ENCODE measurements at regions not wholly inside any gene's neighbourhood (a gene's known extent, or its start where the extent isn't known, plus 50 kb on each side); places are given as distances from the start of the nearest gene placed in this dataset.

DNA sequence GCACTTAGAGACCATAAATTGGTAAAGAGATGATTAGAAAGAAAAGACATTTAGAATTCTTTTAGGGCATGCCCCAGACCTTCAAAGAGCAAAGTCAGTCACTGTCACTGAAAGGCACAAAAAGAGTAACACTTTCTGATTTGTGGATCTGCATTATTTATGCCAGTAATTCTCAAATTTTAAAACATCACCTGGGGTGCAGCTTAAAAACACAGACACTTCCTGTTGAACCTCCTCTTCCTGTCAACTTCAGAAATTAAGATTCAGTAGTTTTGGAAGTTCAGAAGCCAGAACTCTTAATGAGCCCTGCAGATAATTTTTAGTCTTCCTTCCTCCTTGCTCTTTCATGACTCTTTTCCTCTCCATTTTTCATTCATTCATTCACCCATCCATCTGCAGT, 137.5 kb downstream of the NRN1 start:
- Histone ChIP-seq H2AFZ (ENCODE audit: low read depth, low read length, severe bottlenecking) (no peak overlapping the region), H3K4me3 (ENCODE audit: insufficient read depth, low read length, poor library complexity, severe bottlenecking) (no peak overlapping the region), H3F3A (ENCODE audit: insufficient read depth) (no peaks in the 10 kb centered on the region), H3K27me3 (ENCODE audit: low read length) (0 out of 2 replicates have a peak, but pooled peaks cover 2% of the 10 kb centered on the region), H3K9me3 (ENCODE audit: insufficient read depth, low read length) (peaks cover 16% of the 10 kb centered on the region), H3K9ac (ENCODE audit: low read length) (no peak overlapping the region), H3K36me3 (ENCODE audit: low read length) (no peaks in the 10 kb centered on the region), H3K27ac (ENCODE audit: low read depth, low read length) (no peak overlapping the region), H3K9me2 (replicated peaks; ENCODE audit: insufficient read depth, low read length) (no peaks in the 10 kb centered on the region), H4K20me1 (ENCODE audit: low read depth, low read length) (no peaks in the 10 kb centered on the region), H3K4me2 (ENCODE audit: low read depth, low read length, poor library complexity, severe bottlenecking) (no peak overlapping the region), H3K79me2 (ENCODE audit: insufficient read depth, low read length) (no peaks in the 10 kb centered on the region)
- no peak for TF ChIP-seq EZH2phosphoT487 (conservative IDR thresholded peaks at IDR 0.05; ENCODE audit: low read length)

DNA sequence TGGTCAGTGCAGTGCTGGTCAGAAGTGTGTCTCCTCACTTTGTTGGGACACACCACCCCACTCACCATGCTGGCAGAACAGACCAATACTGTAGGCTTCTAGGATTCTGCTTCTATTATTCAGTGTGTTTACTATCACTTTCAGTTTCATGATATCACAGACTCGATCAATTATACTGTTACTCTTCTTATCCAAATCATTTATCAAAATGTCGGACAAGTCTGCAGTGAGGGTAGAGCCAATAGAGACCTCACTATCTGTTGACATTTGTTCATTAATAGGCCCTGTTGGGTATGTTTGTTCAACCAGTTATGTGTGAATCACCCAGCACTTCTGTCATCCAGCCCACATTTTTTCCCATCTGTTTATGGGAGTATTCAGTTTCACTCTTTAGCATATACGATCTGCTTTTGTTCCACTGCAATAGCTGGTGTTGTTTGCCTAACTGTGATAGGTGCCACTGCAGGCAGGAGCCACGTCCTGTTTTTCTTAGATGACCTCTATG, 140.1 kb downstream of the NRN1 start:
- Histone ChIP-seq H3K27me3 (ENCODE audit: low read length) (peaks cover 2% of the 10 kb centered on the region; the same call in 1 of the 2 replicates), H3K36me3 (ENCODE audit: low read length) (no peaks in the 10 kb centered on the region), H3K9me3 (ENCODE audit: insufficient read depth, low read length) (peaks cover 15% of the 10 kb centered on the region), H3K27ac (ENCODE audit: low read depth, low read length) (no peak overlapping the region), H3K4me2 (ENCODE audit: low read depth, low read length, poor library complexity, severe bottlenecking) (no peak overlapping the region), H3K4me3 (ENCODE audit: insufficient read depth, low read length, poor library complexity, severe bottlenecking) (no peak overlapping the region), H2AFZ (ENCODE audit: low read depth, low read length, severe bottlenecking) (no peak overlapping the region), H3K9me2 (replicated peaks; ENCODE audit: insufficient read depth, low read length) (no peaks in the 10 kb centered on the region), H3K9ac (ENCODE audit: low read length) (no peak overlapping the region), H3K79me2 (ENCODE audit: insufficient read depth, low read length) (no peaks in the 10 kb centered on the region), H3F3A (ENCODE audit: insufficient read depth) (no peaks in the 10 kb centered on the region), H4K20me1 (ENCODE audit: low read depth, low read length) (no peaks in the 10 kb centered on the region)
- TF ChIP-seq, protein P1, sequence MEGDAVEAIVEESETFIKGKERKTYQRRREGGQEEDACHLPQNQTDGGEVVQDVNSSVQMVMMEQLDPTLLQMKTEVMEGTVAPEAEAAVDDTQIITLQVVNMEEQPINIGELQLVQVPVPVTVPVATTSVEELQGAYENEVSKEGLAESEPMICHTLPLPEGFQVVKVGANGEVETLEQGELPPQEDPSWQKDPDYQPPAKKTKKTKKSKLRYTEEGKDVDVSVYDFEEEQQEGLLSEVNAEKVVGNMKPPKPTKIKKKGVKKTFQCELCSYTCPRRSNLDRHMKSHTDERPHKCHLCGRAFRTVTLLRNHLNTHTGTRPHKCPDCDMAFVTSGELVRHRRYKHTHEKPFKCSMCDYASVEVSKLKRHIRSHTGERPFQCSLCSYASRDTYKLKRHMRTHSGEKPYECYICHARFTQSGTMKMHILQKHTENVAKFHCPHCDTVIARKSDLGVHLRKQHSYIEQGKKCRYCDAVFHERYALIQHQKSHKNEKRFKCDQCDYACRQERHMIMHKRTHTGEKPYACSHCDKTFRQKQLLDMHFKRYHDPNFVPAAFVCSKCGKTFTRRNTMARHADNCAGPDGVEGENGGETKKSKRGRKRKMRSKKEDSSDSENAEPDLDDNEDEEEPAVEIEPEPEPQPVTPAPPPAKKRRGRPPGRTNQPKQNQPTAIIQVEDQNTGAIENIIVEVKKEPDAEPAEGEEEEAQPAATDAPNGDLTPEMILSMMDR (IDR thresholded peaks at IDR 0.05; ENCODE audit: insufficient read depth, low read length, poor library complexity, severe bottlenecking): no peak
- no peak for TF ChIP-seq EZH2phosphoT487 (conservative IDR thresholded peaks at IDR 0.05; ENCODE audit: low read length)

DNA sequence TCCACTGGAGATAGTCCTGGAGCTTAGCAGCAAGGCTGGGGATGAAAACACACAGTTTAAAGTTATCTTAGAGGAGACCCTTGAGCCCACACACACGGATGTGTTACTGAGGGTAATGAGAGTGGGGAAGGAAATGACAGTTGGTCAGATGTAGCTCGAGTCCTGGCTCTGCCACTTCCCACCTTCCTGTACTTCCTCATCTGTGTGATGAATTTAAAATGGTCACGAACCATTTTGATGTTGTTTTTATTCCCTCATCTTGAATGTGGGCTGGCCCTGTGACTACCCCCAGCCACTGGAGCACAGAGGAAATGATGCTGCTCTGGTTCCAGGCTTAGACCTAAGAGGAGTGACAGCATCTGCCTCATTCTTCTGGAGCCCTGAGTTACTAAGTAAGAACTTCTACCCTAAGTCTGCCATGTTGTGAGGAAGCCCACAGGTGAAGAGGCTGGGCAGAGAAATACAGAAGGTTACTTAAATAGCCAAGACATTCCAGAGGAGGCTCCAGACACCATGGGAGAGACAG, 141.2 kb downstream of the NRN1 start:
- Histone ChIP-seq H2AFZ (ENCODE audit: low read depth, low read length, severe bottlenecking) (no peak overlapping the region), H3K9me3 (ENCODE audit: insufficient read depth, low read length) (peaks cover 5% of the 10 kb centered on the region; the same call in 1 of the 2 replicates), H3K36me3 (ENCODE audit: low read length) (no peaks in the 10 kb centered on the region), H3F3A (ENCODE audit: insufficient read depth) (no peaks in the 10 kb centered on the region), H3K9me2 (replicated peaks; ENCODE audit: insufficient read depth, low read length) (no peaks in the 10 kb centered on the region), H3K4me2 (ENCODE audit: low read depth, low read length, poor library complexity, severe bottlenecking) (no peak overlapping the region), H3K9ac (ENCODE audit: low read length) (no peak overlapping the region), H3K79me2 (ENCODE audit: insufficient read depth, low read length) (no peaks in the 10 kb centered on the region), H3K4me3 (ENCODE audit: insufficient read depth, low read length, poor library complexity, severe bottlenecking) (no peak overlapping the region), H3K27ac (ENCODE audit: low read depth, low read length) (no peak overlapping the region), H3K27me3 (ENCODE audit: low read length) (peaks cover 2% of the 10 kb centered on the region; the same call in 1 of the 2 replicates), H4K20me1 (ENCODE audit: low read depth, low read length) (no peaks in the 10 kb centered on the region)
- TF ChIP-seq, protein P1 (IDR thresholded peaks at IDR 0.05; ENCODE audit: insufficient read depth, low read length, poor library complexity, severe bottlenecking): no peak
- TF ChIP-seq EZH2phosphoT487 (conservative IDR thresholded peaks at IDR 0.05; ENCODE audit: low read length): no peak

DNA sequence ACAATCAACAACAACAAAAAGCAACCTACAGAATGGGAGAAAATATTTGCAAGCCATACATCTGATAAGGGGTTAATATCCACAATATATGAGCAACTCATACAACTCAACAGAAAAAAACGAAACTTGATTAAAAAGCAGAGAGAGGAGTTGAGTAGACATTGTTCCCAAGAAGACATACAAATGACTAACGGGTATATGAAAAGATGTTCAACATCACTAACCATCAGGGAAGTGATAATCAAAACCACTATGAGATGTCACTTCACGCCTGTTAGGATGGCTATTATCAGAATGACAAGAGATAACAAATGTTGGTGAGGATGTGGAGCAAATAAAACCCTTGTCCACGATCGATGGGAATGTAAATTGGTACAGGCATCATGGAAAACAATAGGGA, 145.9 kb downstream of the NRN1 start:
- no peak overlapping the region for H3K4me3 ChIP-seq (ENCODE audit: insufficient read depth, low read length, poor library complexity, severe bottlenecking)
- TF ChIP-seq EZH2phosphoT487 (conservative IDR thresholded peaks at IDR 0.05; ENCODE audit: low read length): no peak
- TF ChIP-seq, protein P1 (IDR thresholded peaks at IDR 0.05; ENCODE audit: insufficient read depth, low read length, poor library complexity, severe bottlenecking): no peak
- no peaks in the 10 kb centered on the region for H3K79me2 ChIP-seq (ENCODE audit: insufficient read depth, low read length)
- no peak overlapping the region for H2AFZ ChIP-seq (ENCODE audit: low read depth, low read length, severe bottlenecking)
- H3K27ac ChIP-seq (ENCODE audit: low read depth, low read length): no peak overlapping the region
- H3K36me3 ChIP-seq (ENCODE audit: low read length): no peaks in the 10 kb centered on the region
- H3F3A ChIP-seq (ENCODE audit: insufficient read depth): no peaks in the 10 kb centered on the region
- no peak overlapping the region for H3K4me2 ChIP-seq (ENCODE audit: low read depth, low read length, poor library complexity, severe bottlenecking)
- H3K9me3 ChIP-seq (ENCODE audit: insufficient read depth, low read length): 0 out of 2 replicates have a peak, but pooled peaks cover 5% of the 10 kb centered on the region
- no peaks in the 10 kb centered on the region for H3K9me2 ChIP-seq (replicated peaks; ENCODE audit: insufficient read depth, low read length)
- H3K9ac ChIP-seq (ENCODE audit: low read length): no peak overlapping the region
- no peaks in the 10 kb centered on the region; the same call in 1 of the 2 replicates for H3K27me3 ChIP-seq (ENCODE audit: low read length)
- no peaks in the 10 kb centered on the region for H4K20me1 ChIP-seq (ENCODE audit: low read depth, low read length)

Data from SU-DHL-6 (cell line).